ENCODE measurements at regions not wholly inside any gene's neighbourhood (a gene's known extent, or its start where the extent isn't known, plus 50 kb on each side); places are given as distances from the start of the nearest gene placed in this dataset.
"Not testable (repeated sequence)": the region's sequence is repeated elsewhere in the genome, so short reads cannot be mapped to it uniquely, and the experiment has no call there.

GRCh38 chr1:164417016-164417704, 141.8 kb upstream of the PBX1 start:
- no peak for DNase-seq (ENCODE audit: low spot score)

- no peak for DNase-seq (ENCODE audit: low spot score)
Observed at GRCh38 chr1:164423136-164423535, 135.8 kb upstream of the PBX1 start.

- no peak for DNase-seq (ENCODE audit: low spot score)
Observed at GRCh38 chr1:164433141-164433817, 125.7 kb upstream of the PBX1 start.

- no peak for DNase-seq (ENCODE audit: low spot score)
Observed at GRCh38 chr1:164433818-164434170, 125.2 kb upstream of the PBX1 start.

GRCh38 chr1:164440232-164440631, 118.8 kb upstream of the PBX1 start:
- peak; percentile 29 for DNase-seq (ENCODE audit: low spot score)

GRCh38 chr1:164443166-164443565, 115.8 kb upstream of the PBX1 start:
- DNase-seq (ENCODE audit: low spot score): no peak

- no peak for DNase-seq (ENCODE audit: low spot score)
Observed at GRCh38 chr1:164443836-164444235, 115.1 kb upstream of the PBX1 start.

GRCh38 chr1:164446020-164446419, 113.0 kb upstream of the PBX1 start:
- DNase-seq (ENCODE audit: low spot score): no peak

GRCh38 chr1:164452549-164452948, 106.4 kb upstream of the PBX1 start:
- DNase-seq (ENCODE audit: low spot score): no peak

GRCh38 chr1:164456272-164456671, 102.7 kb upstream of the PBX1 start:
- DNase-seq (ENCODE audit: low spot score): no peak

GRCh38 chr1:164459176-164459575, 99.8 kb upstream of the PBX1 start:
- not testable (repeated sequence) for DNase-seq (ENCODE audit: low spot score)

GRCh38 chr1:164466001-164466421, 93.0 kb upstream of the PBX1 start:
- no peak for DNase-seq (ENCODE audit: low spot score)

GRCh38 chr1:164466429-164466828, 92.6 kb upstream of the PBX1 start:
- DNase-seq (ENCODE audit: low spot score): peak; percentile 53

GRCh38 chr1:164470996-164471395, 88.0 kb upstream of the PBX1 start:
- DNase-seq (ENCODE audit: low spot score): no peak

GRCh38 chr1:164472841-164473240, 86.1 kb upstream of the PBX1 start:
- DNase-seq (ENCODE audit: low spot score): no peak

- peak; percentile 39 for DNase-seq (ENCODE audit: low spot score)
Observed at GRCh38 chr1:164473544-164473943, 85.4 kb upstream of the PBX1 start.

- no peak for DNase-seq (ENCODE audit: low spot score)
Observed at GRCh38 chr1:164475834-164476233, 83.2 kb upstream of the PBX1 start.

GRCh38 chr1:164477343-164477742, 81.6 kb upstream of the PBX1 start:
- no peak for DNase-seq (ENCODE audit: low spot score)

- DNase-seq (ENCODE audit: low spot score): no peak
Observed at GRCh38 chr1:164479242-164479641, 79.7 kb upstream of the PBX1 start.

GRCh38 chr1:164480285-164480907, 78.6 kb upstream of the PBX1 start:
- no peak for DNase-seq (ENCODE audit: low spot score)

- no peak for DNase-seq (ENCODE audit: low spot score)
Observed at GRCh38 chr1:164495905-164496304, 63.1 kb upstream of the PBX1 start.

GRCh38 chr1:164498792-164499191, 60.2 kb upstream of the PBX1 start:
- no peak for DNase-seq (ENCODE audit: low spot score)

- DNase-seq (ENCODE audit: low spot score): no peak
Observed at GRCh38 chr1:164504749-164505148, 54.2 kb upstream of the PBX1 start.
